SK-N-SH (cell line): ENCODE measurements at regions not wholly inside any gene's neighbourhood (a gene's known extent, or its start where the extent isn't known, plus 50 kb on each side); places are given as distances from the start of the nearest gene placed in this dataset.

Experiments used
- CTCF ChIA-PET: fragments of 300-600, 350-600 bp; formaldehyde crosslinking; extraction: SDS; loops from one replicate; lab custom pipeline; 2021; lab: Yijun Ruan, JAX
- POLR2A ChIA-PET: fragments of 350-600 bp; sonication (Branson Sonifier 250); formaldehyde crosslinking; extraction: SDS; loops from one replicate; lab custom pipeline; 2020; ENCODE audit warnings: antibody characterized with exemption, inconsistent platforms; lab: Yijun Ruan, JAX
- DNase-seq: peaks from one replicate; pipeline ENCODE4 v3.0.0; 2012
- H2AFZ ChIP-seq: fragments of 200-600 bp; sonication (generic); 2 replicates; pipeline ENCODE4 v1.8.1; 2016; ENCODE audit warnings: antibody characterized with exemption, mild to moderate bottlenecking, low read depth
- H3F3A ChIP-seq: fragments of 200-600 bp; sonication (generic); replicated peaks from 2 replicates; pipeline ENCODE3; 2016; ENCODE audit warnings: antibody characterized with exemption, mild to moderate bottlenecking; ENCODE audit not compliant: insufficient read depth
- H3K27ac ChIP-seq, 2 experiments: fragments of 200-500 bp in 1 of 2; fragments of 200-600 bp in 1 of 2; sonication (Bioruptor generic) in 1 of 2; sonication (generic), shearing (Covaris generic) in 1 of 2; 2 replicates each; pipeline versions ENCODE4 v1.5.1 to v1.6.1; 2014 to 2016; ENCODE audit warnings: low read depth in 2 of 2, inconsistent platforms in 1 of 2, low read length in 1 of 2, mild to moderate bottlenecking in 1 of 2, mixed read lengths in 1 of 2
- H3K27me3 ChIP-seq: fragments of 200-600 bp; sonication (generic), shearing (Covaris generic); 2 replicates; pipeline ENCODE4 v1.6.1; 2016; ENCODE audit warnings: mixed run types; ENCODE audit not compliant: insufficient read depth
- H3K36me3 ChIP-seq, 2 experiments: fragments of 200-500 bp in 1 of 2; fragments of 200-600 bp in 1 of 2; sonication (Bioruptor generic) in 1 of 2; sonication (generic) in 1 of 2; replicated peaks in 1 of 2; 2 replicates each; pipeline versions ENCODE3 to v1.5.1; 2014 to 2016; ENCODE audit warnings: low read length in 1 of 2, mild to moderate bottlenecking in 1 of 2; ENCODE audit not compliant: insufficient read depth in 2 of 2, control insufficient read depth in 1 of 2
- H3K4me1 ChIP-seq, 2 experiments: fragments of 200-500 bp in 1 of 2; fragments of 200-600 bp in 1 of 2; sonication (Bioruptor generic) in 1 of 2; sonication (generic), shearing (Covaris generic) in 1 of 2; 2 replicates each; pipeline versions ENCODE4 v1.5.1 to v1.6.1; 2014 to 2016; ENCODE audit warnings: low read depth in 1 of 2, low read length in 1 of 2, mixed run types in 1 of 2; ENCODE audit not compliant: insufficient read depth in 2 of 2, control insufficient read depth in 1 of 2
- H3K4me2 ChIP-seq: fragments of 200-600 bp; sonication (generic), shearing (Covaris generic); 2 replicates; pipeline ENCODE4 v1.6.1; 2017; ENCODE audit warnings: mixed run types
- H3K4me3 ChIP-seq, 2 experiments: fragments of 200-500 bp in 1 of 2; fragments of 200-600 bp in 1 of 2; sonication (Bioruptor generic) in 1 of 2; sonication (generic), shearing (Covaris generic) in 1 of 2; 2 replicates each; pipeline versions ENCODE4 v1.5.1 to v1.8.1; 2014 to 2016; ENCODE audit warnings: low read depth in 2 of 2, inconsistent platforms in 1 of 2, low read length in 1 of 2, mild to moderate bottlenecking in 1 of 2, mixed read lengths in 1 of 2, moderate library complexity in 1 of 2
- H3K79me2 ChIP-seq: fragments of 200-600 bp; sonication (generic); 2 replicates; pipeline ENCODE4 v1.8.1; 2017; ENCODE audit warnings: mild to moderate bottlenecking; ENCODE audit not compliant: insufficient read depth
- H3K9ac ChIP-seq: fragments of 200-600 bp; sonication (generic); 2 replicates; pipeline ENCODE4 v1.6.1; 2017; ENCODE audit warnings: mixed run types
- H3K9me2 ChIP-seq: fragments of 200-600 bp; sonication (generic); 2 replicates; pipeline ENCODE4 v1.6.1; 2017; ENCODE audit warnings: mixed run types
- H3K9me3 ChIP-seq: fragments of 200-600 bp; sonication (generic); 2 replicates; pipeline ENCODE4 v1.6.1; 2017; ENCODE audit warnings: mixed run types, mild to moderate bottlenecking, moderate library complexity
- H4K20me1 ChIP-seq: fragments of 200-600 bp; sonication (generic); 2 replicates; pipeline ENCODE4 v1.6.1; 2017; ENCODE audit warnings: mild to moderate bottlenecking, mixed run types; ENCODE audit not compliant: insufficient read depth
- ELF1 ChIP-seq: IDR thresholded peaks from 2 replicates; pipeline ENCODE4 v1.4.0; 2012
- EZH2phosphoT487 ChIP-seq: fragments of 200-600 bp; sonication (generic); IDR thresholded peaks from 2 replicates; pipeline ENCODE4 v1.6.1; 2017; ENCODE audit warnings: low read depth, mixed run types, mild to moderate bottlenecking, antibody characterized with exemption, moderate library complexity, borderline replicate concordance
- FOXJ3 ChIP-seq: sonication (generic); formaldehyde crosslinking; IDR thresholded peaks from 2 replicates; pipeline ENCODE4 v1.5.1; 2020; ENCODE audit warnings: mild to moderate bottlenecking, missing genetic modification reagents
- FOXM1 ChIP-seq: IDR thresholded peaks from 2 replicates; pipeline ENCODE4 v1.4.0; 2012; ENCODE audit warnings: low read depth, mild to moderate bottlenecking
- GATA2 ChIP-seq: sonication (generic); formaldehyde crosslinking; IDR thresholded peaks from 2 replicates; pipeline ENCODE4 v1.5.0; 2020; ENCODE audit warnings: mild to moderate bottlenecking, missing genetic modification reagents
- MXI1 ChIP-seq: IDR thresholded peaks from 2 replicates; pipeline ENCODE4 v1.6.1; 2012; ENCODE audit warnings: mild to moderate bottlenecking, low read depth, low read length, improper control_type of control experiment
- NRF1 ChIP-seq: IDR thresholded peaks from 2 replicates; pipeline ENCODE4 v1.6.1; 2012; ENCODE audit warnings: low read depth, mild to moderate bottlenecking, low read length
- RAD21 ChIP-seq: IDR thresholded peaks from 2 replicates; pipeline ENCODE4 v1.6.1; 2012; ENCODE audit warnings: mild to moderate bottlenecking, low read length
- RCOR1 ChIP-seq: fragments of 150-350 bp; IDR thresholded peaks from 2 replicates; pipeline ENCODE4 v1.6.1; 2017; ENCODE audit warnings: antibody characterized with exemption, low read length
- RFX5 ChIP-seq: IDR thresholded peaks from 2 replicates; pipeline ENCODE4 v1.6.1; 2012; ENCODE audit warnings: mild to moderate bottlenecking, improper control_type of control experiment, low read length
- RXRA ChIP-seq: IDR thresholded peaks from 2 replicates; pipeline ENCODE4 v1.4.0; 2012; ENCODE audit warnings: low read depth, mild to moderate bottlenecking, borderline replicate concordance
- SIN3A ChIP-seq: IDR thresholded peaks from 2 replicates; pipeline ENCODE4 v1.6.1; 2012; ENCODE audit warnings: low read depth, mild to moderate bottlenecking, low read length, moderate library complexity, borderline replicate concordance
- SMC3 ChIP-seq: IDR thresholded peaks from 2 replicates; pipeline ENCODE4 v1.6.1; 2012; ENCODE audit warnings: low read depth, low read length, improper control_type of control experiment
- TEAD4 ChIP-seq: IDR thresholded peaks from 2 replicates; pipeline ENCODE4 v1.4.0; 2012; ENCODE audit warnings: mild to moderate bottlenecking, borderline replicate concordance; ENCODE audit not compliant: insufficient read depth
- YY1 ChIP-seq: IDR thresholded peaks from 2 replicates; pipeline ENCODE4 v1.4.0; 2012; ENCODE audit warnings: low read depth, mild to moderate bottlenecking
- TF ChIP-seq, protein P1 (sequence below): IDR thresholded peaks from 2 replicates; pipeline ENCODE4 v1.4.0; 2012; ENCODE audit warnings: low read depth
- TF ChIP-seq, protein P2 (sequence below): fragments of 150-350 bp; IDR thresholded peaks from 2 replicates; pipeline ENCODE4 v1.6.1; 2016; ENCODE audit warnings: mild to moderate bottlenecking, low read depth, low read length
- TF ChIP-seq, protein P3 (sequence below): IDR thresholded peaks from 2 replicates; pipeline ENCODE4 v1.4.0; 2012; ENCODE audit warnings: low read depth, borderline replicate concordance
- TF ChIP-seq, protein P4 (sequence below): fragments of 200-600 bp; sonication (generic); IDR thresholded peaks from 2 replicates; pipeline ENCODE4 v1.6.1; 2017; ENCODE audit warnings: antibody characterized with exemption, mild to moderate bottlenecking, moderate library complexity
- TF ChIP-seq, protein P5 (sequence below): fragments of 150-350 bp; IDR thresholded peaks from 2 replicates; pipeline ENCODE4 v1.6.1; 2017; ENCODE audit warnings: antibody characterized with exemption, low read length, low read depth, borderline replicate concordance

DNA sequence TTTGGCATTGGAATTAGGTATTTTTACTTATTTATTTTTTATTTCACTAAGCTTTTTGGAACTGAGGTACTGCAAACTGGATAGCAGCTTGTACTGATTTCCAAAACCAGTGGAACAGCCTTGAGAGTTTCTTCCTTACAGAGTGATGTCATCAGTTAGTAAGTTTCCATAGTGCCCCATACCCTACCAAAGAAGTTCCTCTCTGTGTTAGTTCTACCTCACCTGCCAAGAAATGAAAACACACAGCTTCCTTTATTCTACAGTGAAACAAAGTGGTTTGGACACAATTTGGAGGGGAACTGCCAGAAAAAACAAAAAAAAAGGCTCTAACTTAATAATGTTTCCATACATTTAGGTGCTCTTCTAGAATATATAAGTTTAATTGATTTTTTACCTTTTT, 430.9 kb upstream of the ADGRL2 start:
- Histone ChIP-seq H3K27ac (no peak overlapping the region), H3F3A (no peaks in the 10 kb centered on the region), H3K9me3 (no peaks in the 10 kb centered on the region), H3K9me2 (0 out of 2 replicates have a peak, but pooled peaks cover 4% of the 10 kb centered on the region), H3K36me3 (no peaks in the 10 kb centered on the region), H3K4me3 (no peak overlapping the region), H3K9ac (no peak overlapping the region), H2AFZ (no peak overlapping the region), H3K4me2 (no peak overlapping the region), H4K20me1 (no peaks in the 10 kb centered on the region), H3K4me1 (no peaks in the 10 kb centered on the region; a peak in 1 of 4 replicates), H3K79me2 (no peaks in the 10 kb centered on the region), H3K27me3 (no peaks in the 10 kb centered on the region)
- TF ChIP-seq GATA2 (CRISPR knock-in tag) (no peak), ELF1 (no peak), EZH2phosphoT487 (no peak), FOXM1 (no peak), YY1 (no peak), RCOR1 (no peak), FOXJ3 (CRISPR knock-in tag) (no peak), RFX5 (no peak), MXI1 (no peak), SMC3 (no peak), SIN3A (no peak)
- TF ChIP-seq, protein P1, sequence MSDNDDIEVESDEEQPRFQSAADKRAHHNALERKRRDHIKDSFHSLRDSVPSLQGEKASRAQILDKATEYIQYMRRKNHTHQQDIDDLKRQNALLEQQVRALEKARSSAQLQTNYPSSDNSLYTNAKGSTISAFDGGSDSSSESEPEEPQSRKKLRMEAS: no peak
- TF ChIP-seq, protein P2, sequence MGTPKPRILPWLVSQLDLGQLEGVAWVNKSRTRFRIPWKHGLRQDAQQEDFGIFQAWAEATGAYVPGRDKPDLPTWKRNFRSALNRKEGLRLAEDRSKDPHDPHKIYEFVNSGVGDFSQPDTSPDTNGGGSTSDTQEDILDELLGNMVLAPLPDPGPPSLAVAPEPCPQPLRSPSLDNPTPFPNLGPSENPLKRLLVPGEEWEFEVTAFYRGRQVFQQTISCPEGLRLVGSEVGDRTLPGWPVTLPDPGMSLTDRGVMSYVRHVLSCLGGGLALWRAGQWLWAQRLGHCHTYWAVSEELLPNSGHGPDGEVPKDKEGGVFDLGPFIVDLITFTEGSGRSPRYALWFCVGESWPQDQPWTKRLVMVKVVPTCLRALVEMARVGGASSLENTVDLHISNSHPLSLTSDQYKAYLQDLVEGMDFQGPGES: no peak
- TF ChIP-seq, protein P3, sequence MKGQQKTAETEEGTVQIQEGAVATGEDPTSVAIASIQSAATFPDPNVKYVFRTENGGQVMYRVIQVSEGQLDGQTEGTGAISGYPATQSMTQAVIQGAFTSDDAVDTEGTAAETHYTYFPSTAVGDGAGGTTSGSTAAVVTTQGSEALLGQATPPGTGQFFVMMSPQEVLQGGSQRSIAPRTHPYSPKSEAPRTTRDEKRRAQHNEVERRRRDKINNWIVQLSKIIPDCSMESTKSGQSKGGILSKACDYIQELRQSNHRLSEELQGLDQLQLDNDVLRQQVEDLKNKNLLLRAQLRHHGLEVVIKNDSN: no peak
- TF ChIP-seq, protein P4, sequence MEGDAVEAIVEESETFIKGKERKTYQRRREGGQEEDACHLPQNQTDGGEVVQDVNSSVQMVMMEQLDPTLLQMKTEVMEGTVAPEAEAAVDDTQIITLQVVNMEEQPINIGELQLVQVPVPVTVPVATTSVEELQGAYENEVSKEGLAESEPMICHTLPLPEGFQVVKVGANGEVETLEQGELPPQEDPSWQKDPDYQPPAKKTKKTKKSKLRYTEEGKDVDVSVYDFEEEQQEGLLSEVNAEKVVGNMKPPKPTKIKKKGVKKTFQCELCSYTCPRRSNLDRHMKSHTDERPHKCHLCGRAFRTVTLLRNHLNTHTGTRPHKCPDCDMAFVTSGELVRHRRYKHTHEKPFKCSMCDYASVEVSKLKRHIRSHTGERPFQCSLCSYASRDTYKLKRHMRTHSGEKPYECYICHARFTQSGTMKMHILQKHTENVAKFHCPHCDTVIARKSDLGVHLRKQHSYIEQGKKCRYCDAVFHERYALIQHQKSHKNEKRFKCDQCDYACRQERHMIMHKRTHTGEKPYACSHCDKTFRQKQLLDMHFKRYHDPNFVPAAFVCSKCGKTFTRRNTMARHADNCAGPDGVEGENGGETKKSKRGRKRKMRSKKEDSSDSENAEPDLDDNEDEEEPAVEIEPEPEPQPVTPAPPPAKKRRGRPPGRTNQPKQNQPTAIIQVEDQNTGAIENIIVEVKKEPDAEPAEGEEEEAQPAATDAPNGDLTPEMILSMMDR: no peak
- ChIA-PET CTCF (interaction anchor here (1.3 kb wide), 1 partner anchor 13 kb away, joined by 3 read pairs; no protein-coding TSS in a partner anchor), POLR2A (no interaction called here)
- DNase-seq: no peak

DNA sequence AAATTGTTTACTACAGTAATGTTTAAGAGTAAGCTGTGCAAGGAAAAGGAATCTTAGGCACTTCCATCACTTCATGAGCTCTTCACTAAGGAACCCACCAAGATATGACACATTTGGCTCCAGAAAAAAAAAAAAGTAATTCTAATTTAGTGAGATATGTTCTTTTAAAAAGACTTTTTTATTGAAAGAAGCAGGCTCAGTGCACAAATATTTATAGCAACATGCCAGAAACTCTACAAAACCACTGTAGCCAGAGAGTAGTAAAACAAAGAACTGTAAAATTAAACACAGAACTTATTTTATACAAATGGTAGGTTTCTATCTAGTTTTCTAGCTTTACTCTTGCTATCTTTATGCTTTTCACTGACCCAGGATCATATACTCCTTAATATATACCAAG, 434.6 kb upstream of the ADGRL2 start:
- Histone ChIP-seq H3K27ac (no peak overlapping the region), H4K20me1 (no peaks in the 10 kb centered on the region), H3K27me3 (no peaks in the 10 kb centered on the region), H2AFZ (no peak overlapping the region), H3F3A (no peaks in the 10 kb centered on the region), H3K9me2 (no peaks in the 10 kb centered on the region), H3K36me3 (no peaks in the 10 kb centered on the region), H3K4me3 (no peak overlapping the region), H3K4me2 (no peak overlapping the region), H3K9me3 (no peaks in the 10 kb centered on the region), H3K4me1 (no peaks in the 10 kb centered on the region), H3K79me2 (no peaks in the 10 kb centered on the region), H3K9ac (no peak overlapping the region)
- no peak for DNase-seq
- ChIA-PET CTCF (interaction anchor here (1.1 kb wide), 1 partner anchor 10 kb away, joined by 3 read pairs; no protein-coding TSS in a partner anchor), POLR2A (no interaction called here)
- TF ChIP-seq RXRA (no peak), NRF1 (no peak), SIN3A (no peak), TEAD4 (no peak), RAD21 (no peak)
- TF ChIP-seq, protein P5, sequence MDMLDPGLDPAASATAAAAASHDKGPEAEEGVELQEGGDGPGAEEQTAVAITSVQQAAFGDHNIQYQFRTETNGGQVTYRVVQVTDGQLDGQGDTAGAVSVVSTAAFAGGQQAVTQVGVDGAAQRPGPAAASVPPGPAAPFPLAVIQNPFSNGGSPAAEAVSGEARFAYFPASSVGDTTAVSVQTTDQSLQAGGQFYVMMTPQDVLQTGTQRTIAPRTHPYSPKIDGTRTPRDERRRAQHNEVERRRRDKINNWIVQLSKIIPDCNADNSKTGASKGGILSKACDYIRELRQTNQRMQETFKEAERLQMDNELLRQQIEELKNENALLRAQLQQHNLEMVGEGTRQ: no peak
- TF ChIP-seq, protein P4: no peak
- TF ChIP-seq, protein P3: no peak
- TF ChIP-seq, protein P1: no peak
